DOHH2 (cell line): ENCODE measurements at regions not wholly inside any gene's neighbourhood (a gene's known extent, or its start where the extent isn't known, plus 50 kb on each side); places are given as distances from the start of the nearest gene placed in this dataset.

Source experiments
- CTCF ChIP-seq: fragments of 200-600 bp; sonication (generic); IDR thresholded peaks from one replicate; pipeline ENCODE4 v1.5.1; 2014; ENCODE audit warnings: antibody characterized with exemption, mild to moderate bottlenecking, low read depth, low read length; ENCODE audit not compliant: poor library complexity, severe bottlenecking
- EZH2phosphoT487 ChIP-seq: fragments of 200-600 bp; sonication (generic); IDR thresholded peaks from 2 replicates; pipeline ENCODE4 v1.6.1; 2017; ENCODE audit warnings: borderline replicate concordance, mild to moderate bottlenecking, antibody characterized with exemption, low read length, moderate library complexity, mixed read lengths

- TF ChIP-seq CTCF, result no peak
- TF ChIP-seq EZH2phosphoT487, result no peak
Observed at GRCh38 chr7:93697901-93698300, 123.4 kb upstream of the CALCR start.
